Choroid plexus epithelial cell (primary cell): ENCODE measurements at regions not wholly inside any gene's neighbourhood (a gene's known extent, or its start where the extent isn't known, plus 50 kb on each side); places are given as distances from the start of the nearest gene placed in this dataset.

Source experiments
- DNase-seq: peaks from one replicate; pipeline ENCODE4 v3.0.0-alpha.2; 2010; ENCODE audit warnings: low read depth
- H3K4me3 ChIP-seq: 2 replicates; pipeline ENCODE4 v1.5.1; 2011; ENCODE audit warnings: low read depth, mild to moderate bottlenecking, control low read depth, low read length, moderate library complexity
- TF ChIP-seq, protein P1 (sequence below): conservative IDR thresholded peaks from 2 replicates; pipeline ENCODE4 v1.5.1; 2011; ENCODE audit warnings: low read depth, mild to moderate bottlenecking, control low read depth, inconsistent platforms, low read length, moderate library complexity

DNA sequence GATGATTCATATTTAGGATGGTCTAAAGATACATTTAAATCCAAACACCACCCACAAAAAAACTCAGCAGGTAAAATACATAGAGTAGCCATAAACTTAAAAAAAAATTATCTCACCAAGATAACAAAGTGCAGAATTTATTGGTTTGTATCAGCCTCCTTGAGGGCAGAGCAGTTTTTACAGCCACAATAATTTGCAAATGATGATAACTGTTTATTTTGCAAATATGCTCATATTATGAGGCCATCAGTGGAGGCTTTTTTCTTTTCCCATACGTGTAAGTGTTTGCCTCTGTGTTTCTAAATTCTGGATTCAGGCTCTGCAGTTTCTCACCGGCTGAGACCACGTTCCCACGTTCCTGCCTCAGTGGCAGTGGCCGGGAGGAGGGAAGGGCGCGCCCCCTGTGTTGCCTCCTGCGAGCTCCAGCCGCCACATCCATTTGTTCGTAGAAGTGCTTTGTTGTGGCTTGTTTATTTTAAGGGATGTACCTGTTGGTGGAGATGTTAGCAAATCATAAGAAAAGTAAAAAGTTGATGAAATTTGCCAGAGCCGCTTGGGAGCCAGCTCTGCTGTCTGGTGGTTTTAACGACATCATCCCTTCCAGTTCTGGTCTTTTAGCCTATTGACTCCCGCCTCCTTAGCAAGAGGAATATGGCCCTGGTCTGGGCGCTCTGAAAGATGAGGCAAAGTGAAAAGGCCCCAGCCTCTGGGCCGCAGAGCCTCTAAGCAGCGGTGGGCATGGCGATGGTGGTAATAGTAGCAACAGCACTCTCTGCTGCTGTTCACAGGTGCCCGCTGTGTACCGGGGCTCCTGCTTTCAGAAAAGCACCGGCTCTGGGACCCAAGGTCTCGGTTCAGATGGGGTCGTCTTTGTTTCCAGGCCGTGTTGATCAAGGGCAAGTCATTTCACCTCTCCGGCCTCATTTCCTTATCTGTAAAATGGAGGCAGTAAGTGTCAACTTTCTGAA is 66.7 kb upstream of the PPARA start:
- no peak for DNase-seq
- no peak overlapping the region for H3K4me3 ChIP-seq
- TF ChIP-seq, protein P1, sequence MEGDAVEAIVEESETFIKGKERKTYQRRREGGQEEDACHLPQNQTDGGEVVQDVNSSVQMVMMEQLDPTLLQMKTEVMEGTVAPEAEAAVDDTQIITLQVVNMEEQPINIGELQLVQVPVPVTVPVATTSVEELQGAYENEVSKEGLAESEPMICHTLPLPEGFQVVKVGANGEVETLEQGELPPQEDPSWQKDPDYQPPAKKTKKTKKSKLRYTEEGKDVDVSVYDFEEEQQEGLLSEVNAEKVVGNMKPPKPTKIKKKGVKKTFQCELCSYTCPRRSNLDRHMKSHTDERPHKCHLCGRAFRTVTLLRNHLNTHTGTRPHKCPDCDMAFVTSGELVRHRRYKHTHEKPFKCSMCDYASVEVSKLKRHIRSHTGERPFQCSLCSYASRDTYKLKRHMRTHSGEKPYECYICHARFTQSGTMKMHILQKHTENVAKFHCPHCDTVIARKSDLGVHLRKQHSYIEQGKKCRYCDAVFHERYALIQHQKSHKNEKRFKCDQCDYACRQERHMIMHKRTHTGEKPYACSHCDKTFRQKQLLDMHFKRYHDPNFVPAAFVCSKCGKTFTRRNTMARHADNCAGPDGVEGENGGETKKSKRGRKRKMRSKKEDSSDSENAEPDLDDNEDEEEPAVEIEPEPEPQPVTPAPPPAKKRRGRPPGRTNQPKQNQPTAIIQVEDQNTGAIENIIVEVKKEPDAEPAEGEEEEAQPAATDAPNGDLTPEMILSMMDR, result no peak

DNA sequence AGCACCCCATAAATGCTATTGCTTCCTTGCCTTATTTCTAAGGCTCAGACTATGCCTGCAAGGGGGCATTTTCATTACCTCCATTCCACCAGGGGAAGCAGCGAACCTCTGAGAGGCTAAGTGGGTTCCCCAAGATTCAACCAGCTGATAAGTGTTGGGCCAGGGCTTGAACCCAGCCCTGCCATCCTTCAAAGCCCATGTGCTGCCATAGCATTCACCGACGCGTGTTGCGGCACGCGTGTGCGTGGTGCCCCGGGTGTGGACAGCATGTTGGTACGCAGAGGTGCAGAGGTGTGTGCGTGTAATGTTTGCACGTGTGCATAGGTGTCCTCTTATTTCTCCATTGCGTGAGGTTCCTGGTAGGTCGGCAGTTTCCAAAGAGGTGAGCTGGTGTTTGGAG is 66.0 kb upstream of the PPARA start:
- TF ChIP-seq, protein P1, result no peak
- no peak for DNase-seq
- no peak overlapping the region for H3K4me3 ChIP-seq

DNA sequence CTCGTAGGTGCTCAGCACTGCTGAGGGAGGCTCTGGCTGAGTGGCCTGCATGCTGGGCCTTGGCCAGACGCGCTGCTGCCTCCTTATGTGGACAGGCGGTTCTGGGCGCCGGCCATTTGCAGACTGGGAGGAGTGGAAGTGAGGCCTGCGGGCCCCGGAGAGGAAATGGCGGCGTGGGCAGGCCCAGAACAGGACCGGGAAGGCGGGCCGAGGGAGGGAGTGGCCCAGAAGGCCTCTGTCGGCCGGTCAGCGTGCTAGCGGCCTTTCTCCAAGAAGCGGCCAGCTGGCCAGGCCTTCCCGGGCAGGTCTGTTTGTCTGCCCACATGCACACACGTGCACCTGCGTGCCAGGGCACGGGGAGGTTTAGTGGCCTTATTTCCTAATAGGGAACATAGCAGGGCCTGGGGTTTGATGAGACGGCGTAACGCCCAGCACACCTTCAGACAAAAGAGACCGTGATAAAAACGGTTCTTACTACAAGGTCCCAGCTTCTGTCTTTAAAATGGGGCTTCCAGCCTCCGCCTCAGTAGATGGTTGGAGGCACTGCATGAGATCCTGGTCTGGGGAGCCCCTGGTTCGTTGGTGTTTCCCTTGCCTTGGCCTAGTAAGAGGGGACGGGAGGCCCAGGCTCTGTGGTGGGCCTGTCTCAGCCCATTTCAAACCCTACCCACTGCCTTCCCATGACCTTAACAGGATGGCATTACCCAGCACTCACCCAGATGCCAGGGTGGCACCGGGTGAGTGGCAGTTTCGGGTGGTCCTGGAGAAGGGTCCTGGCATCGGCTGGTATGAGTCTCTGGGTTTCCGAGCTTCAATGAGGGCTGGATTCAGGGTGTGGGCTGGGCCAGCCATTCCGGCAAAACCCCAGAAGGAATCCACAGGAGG is 65.1 kb upstream of the PPARA start:
- H3K4me3 ChIP-seq, result no peak overlapping the region
- TF ChIP-seq, protein P1, result no peak
- DNase-seq, result no peak

DNA sequence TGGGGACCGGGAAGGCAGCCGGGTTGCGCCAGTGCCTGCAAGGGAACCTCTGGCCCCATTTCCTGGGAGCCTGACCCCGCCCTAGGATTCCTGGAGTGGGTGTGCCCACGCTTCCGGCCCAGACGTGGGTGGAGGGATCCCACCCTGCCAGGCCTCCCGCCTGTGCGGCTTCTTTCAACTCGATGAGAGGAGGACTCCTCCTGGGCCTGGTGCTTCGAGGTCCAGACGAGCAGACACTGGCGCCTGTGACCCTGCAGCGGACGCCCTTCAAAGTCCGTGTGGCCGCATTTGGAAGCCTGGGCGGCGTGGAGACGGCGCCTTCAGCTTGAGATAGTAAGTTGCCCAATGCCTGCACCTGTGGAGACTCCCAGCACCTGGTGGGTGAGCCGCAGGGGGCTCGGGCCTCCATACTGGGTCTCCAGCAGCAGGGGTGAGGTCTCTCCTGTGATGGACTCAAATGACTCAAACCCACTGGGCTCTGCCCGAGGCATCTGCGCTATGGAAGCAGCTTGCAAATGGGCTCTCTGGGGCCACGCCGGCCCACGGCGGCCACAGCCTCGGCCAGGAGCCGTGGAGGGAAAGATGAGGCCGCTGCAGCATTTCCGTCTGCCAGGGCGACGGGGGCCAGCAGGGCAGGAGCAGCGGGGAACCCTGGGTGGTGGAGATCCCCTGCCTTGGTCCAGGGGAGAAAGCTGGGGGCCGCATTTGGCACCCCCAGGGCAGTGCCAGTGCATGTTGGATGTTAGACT is 64.3 kb upstream of the PPARA start:
- H3K4me3 ChIP-seq, result no peak overlapping the region
- no peak for DNase-seq
- TF ChIP-seq, protein P1, result no peak

DNA sequence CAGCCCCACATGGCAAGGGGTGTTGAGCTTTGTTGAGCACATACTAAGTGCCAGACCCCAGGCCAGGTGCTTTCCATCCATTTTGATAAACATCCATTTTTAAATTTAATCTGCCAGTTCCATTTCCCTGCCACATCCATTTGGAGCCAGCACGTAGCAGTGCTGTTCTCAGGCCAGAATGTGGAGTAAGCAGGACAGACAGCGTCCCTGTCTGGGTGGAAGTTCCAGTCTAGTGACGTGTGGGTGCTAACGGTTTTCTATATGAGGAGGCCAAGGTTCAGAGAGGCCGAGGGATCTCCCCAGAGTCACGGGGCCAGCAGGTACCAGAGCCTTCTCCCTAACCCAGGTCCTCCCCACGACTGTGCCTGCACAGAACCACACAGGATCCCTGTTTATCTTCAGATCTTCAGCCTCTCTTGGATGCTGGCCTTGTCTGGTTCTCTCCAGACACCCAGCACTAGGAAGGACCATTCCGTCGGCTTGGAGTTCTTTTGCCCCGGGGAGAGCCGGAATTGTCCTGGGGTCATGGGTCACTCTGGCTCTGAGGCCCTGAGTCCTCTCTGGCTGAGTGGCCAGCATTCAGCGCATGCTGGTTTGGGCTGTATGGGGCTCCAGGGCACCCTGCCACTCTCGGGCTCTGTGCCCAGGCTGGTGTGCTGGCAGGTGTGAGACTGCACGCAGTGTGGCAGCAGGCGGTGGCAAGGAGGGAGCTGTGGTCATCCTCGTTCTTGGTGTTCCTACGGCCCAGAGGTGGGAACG is 63.6 kb upstream of the PPARA start:
- no peak for DNase-seq
- no peak overlapping the region for H3K4me3 ChIP-seq
- TF ChIP-seq, protein P1, result no peak

DNA sequence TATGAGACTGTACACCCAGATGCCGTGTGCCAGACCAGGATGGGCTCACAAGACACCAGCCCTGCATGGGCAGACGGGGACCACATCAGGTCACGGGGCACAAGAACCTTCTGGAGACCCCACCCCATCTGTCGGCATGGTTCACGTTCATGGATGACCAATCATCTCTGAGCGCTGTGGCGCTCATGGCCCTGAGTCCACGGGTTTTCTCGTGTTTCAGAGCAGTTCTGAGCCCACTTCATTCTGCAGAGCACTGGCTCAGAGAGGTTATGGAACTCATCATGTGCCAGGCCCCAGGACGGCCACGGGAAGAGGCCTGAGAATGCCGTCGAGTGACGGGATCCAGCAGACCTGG is 63.0 kb upstream of the PPARA start:
- H3K4me3 ChIP-seq, result no peak overlapping the region
- TF ChIP-seq, protein P1, result no peak
- no peak for DNase-seq
